Type B pancreatic cell (in vitro differentiated cells): ENCODE measurements at regions not wholly inside any gene's neighbourhood (a gene's known extent, or its start where the extent isn't known, plus 50 kb on each side); places are given as distances from the start of the nearest gene placed in this dataset.

Source experiments
- DNase-seq: peaks from one replicate; pipeline ENCODE4 v3.0.0; 2021; ENCODE audit warnings: mixed read lengths; ENCODE audit not compliant: unreplicated experiment; ENCODE audit errors: extremely low spot score
- H3K27ac Mint-ChIP-seq: 2 replicates; pipeline ENCODE4 v1.8.0; 2021; ENCODE audit warnings: mild to moderate bottlenecking, mixed read lengths
- H3K27me3 Mint-ChIP-seq: 2 replicates; pipeline ENCODE4 v1.8.0; 2021; ENCODE audit warnings: mixed read lengths
- H3K36me3 Mint-ChIP-seq: 2 replicates; pipeline ENCODE4 v1.8.0; 2021; ENCODE audit warnings: mixed read lengths
- H3K4me1 Mint-ChIP-seq: one replicate; pipeline ENCODE4 v1.8.0; 2021; ENCODE audit warnings: mixed read lengths; ENCODE audit not compliant: unreplicated experiment
- H3K4me3 Mint-ChIP-seq: 2 replicates; pipeline ENCODE4 v1.8.0; 2021; ENCODE audit warnings: mild to moderate bottlenecking, mixed read lengths
- H3K9me3 Mint-ChIP-seq: 2 replicates; pipeline ENCODE4 v1.8.0; 2021; ENCODE audit warnings: mixed read lengths
- TF ChIP-seq, protein P1 (sequence below): fragments of 200-600 bp; sonication (generic); conservative IDR thresholded peaks from 2 replicates; pipeline ENCODE4 v1.5.0; 2021; ENCODE audit warnings: antibody characterized with exemption, mild to moderate bottlenecking

DNA sequence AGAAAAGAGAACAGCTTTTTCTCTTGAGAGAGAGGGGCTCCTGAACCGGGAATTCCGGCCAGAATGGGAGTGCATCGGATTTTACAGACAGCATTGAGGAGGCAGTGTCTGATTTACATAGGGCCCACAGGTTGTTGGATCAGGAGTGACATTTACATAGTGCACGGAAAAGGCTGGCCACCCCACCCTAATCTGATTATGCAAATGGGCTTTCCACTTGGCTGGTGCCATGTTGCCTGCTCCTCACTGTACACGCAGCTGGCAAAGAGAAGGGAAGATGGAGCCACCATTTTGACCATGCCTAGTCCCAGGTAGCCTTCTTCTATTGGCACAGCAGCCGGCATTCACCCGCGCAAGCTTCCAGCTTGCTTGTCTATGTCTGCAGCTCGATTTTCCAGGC lies 77.5 kb upstream of the FAM171A1 start:
- Mint-ChIP-seq H3K4me1 (peaks cover 43% of the 10 kb centered on the region), H3K27ac (no peak overlapping the region), H3K4me3 (no peak overlapping the region), H3K27me3 (peaks cover 19% of the 10 kb centered on the region), H3K36me3 (no peaks in the 10 kb centered on the region), H3K9me3 (no peaks in the 10 kb centered on the region)
- no peak for DNase-seq
- TF ChIP-seq, protein P1, sequence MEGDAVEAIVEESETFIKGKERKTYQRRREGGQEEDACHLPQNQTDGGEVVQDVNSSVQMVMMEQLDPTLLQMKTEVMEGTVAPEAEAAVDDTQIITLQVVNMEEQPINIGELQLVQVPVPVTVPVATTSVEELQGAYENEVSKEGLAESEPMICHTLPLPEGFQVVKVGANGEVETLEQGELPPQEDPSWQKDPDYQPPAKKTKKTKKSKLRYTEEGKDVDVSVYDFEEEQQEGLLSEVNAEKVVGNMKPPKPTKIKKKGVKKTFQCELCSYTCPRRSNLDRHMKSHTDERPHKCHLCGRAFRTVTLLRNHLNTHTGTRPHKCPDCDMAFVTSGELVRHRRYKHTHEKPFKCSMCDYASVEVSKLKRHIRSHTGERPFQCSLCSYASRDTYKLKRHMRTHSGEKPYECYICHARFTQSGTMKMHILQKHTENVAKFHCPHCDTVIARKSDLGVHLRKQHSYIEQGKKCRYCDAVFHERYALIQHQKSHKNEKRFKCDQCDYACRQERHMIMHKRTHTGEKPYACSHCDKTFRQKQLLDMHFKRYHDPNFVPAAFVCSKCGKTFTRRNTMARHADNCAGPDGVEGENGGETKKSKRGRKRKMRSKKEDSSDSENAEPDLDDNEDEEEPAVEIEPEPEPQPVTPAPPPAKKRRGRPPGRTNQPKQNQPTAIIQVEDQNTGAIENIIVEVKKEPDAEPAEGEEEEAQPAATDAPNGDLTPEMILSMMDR, result no peak

DNA sequence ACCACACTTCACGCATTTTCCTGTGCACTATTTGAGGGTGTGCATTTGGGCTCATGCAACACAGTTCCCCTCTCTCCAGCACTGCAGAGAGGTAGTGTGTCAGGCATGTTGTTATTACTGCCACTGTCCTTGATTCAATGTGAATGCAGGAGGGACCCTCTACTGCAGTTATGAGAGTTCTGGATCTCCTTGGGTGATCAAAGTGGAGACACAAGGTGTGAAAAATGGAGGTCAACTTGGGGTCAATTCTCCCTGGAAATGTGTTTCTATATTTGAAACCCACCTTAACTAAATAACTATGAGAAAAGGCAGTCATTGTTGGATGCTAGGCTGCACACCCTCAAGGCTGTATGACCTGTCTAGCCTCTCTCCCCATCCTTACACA lies 73.9 kb upstream of the FAM171A1 start:
- peaks cover 11% of the 10 kb centered on the region for H3K27me3 Mint-ChIP-seq
- peaks cover 19% of the 10 kb centered on the region for H3K4me1 Mint-ChIP-seq

DNA sequence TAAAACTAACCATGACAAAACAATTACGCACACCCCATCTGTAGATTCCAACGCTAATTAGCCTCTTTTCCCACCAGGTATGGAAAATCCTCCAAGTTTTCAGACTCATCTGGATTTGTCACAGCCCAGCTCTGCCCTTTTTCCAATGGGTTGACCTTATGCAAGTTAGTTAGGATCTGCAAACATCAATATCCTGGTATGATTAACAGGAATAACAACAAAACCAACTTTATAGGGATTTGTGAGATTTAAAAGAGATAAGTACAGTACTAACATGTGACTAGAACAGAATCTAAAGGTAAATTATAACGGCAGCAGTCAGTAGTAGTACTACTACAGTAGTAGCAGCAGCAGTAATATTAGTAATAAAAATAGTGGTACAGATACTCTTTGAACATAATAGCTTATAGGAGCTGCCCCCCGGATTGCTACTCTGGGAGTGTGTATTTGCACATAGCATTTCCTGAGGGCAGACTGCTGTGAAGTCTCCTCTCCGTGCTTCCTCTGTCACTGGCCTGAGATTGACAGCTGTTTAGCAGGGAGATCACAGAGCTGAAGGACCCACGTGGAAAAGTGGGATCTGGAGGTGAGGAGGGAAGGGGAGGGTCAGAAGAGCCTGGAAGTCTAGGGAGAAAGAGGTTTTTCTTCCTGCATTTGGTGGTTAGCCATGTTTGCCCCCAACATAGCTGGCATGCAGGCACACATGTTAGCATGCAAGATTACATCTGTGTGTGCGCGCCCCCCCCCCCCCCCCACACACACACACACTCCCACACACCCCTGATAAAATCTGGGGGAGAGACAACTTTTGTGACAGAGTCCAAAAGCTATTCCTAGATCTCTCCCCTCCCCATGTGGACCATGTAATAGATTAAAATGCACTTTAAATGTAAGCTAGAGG lies 73.3 kb upstream of the FAM171A1 start:
- TF ChIP-seq, protein P1, result no peak
- Mint-ChIP-seq H3K4me1 (peaks cover 25% of the 10 kb centered on the region), H3K27me3 (peaks cover 11% of the 10 kb centered on the region), H3K4me3 (no peak overlapping the region), H3K9me3 (no peaks in the 10 kb centered on the region), H3K27ac (no peak overlapping the region), H3K36me3 (no peaks in the 10 kb centered on the region)
- no peak for DNase-seq

More for the DNA sequence above, 73.9 kb upstream of the FAM171A1 start:
- no peaks in the 10 kb centered on the region for H3K36me3 Mint-ChIP-seq
- no peak overlapping the region for H3K27ac Mint-ChIP-seq
- DNase-seq, result no peak
- H3K9me3 Mint-ChIP-seq, result no peaks in the 10 kb centered on the region
- no peak overlapping the region for H3K4me3 Mint-ChIP-seq
- TF ChIP-seq, protein P1, result no peak

DNA sequence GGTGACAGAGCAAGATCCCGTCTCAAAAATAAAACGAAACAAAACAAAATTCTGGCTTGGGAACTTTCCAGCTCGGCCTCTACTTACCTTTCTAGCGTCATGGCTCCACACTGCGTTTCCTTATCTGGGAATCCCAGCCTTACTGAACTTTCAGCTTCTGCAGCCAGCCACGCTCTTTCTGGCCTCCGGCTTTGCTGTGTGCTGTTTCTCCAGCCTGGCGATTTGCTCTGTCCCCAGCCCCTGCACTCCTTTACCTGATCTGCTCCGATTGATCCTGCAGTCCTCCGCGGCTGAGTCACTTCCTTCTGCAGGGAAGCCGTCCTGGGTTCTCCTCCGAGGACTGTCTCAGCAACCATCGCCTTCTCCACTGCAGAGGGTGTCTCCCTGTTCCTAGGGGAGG lies 71.0 kb upstream of the FAM171A1 start:
- Mint-ChIP-seq H3K27ac (no peak overlapping the region), H3K36me3 (no peaks in the 10 kb centered on the region)

DNA sequence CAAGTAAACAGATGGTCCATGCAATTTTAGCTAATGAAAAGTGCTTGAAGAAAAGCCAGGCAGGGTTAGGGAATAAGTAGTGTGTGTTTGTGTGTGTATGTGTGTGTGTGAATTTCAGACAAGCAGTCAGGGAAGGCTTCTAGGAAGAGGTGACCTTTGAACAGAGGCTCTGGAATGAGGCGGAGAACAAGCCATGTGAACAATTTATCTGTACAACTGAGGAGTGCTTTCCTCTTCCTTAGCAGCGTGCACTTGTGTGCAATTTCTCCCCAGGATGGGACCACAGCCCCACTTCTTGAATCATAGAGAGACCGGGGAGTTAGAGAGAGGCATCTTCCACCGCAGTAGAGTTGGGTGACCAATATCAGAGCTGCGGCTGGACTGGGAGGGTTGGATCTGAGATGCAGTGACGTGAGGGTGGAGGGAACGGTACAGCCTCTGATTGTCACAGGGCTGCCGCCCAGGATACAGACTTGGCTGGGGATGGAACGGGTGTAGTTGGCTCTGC lies 69.2 kb upstream of the FAM171A1 start:
- TF ChIP-seq, protein P1, result no peak
- Mint-ChIP-seq H3K9me3 (no peaks in the 10 kb centered on the region), H3K27ac (no peak overlapping the region), H3K4me3 (no peak overlapping the region), H3K27me3 (peaks cover 4% of the 10 kb centered on the region), H3K4me1 (peaks cover 30% of the 10 kb centered on the region), H3K36me3 (no peaks in the 10 kb centered on the region)
- no peak for DNase-seq

More for the DNA sequence above, 71.0 kb upstream of the FAM171A1 start:
- no peak overlapping the region for H3K4me3 Mint-ChIP-seq
- DNase-seq, result no peak
- no peaks in the 10 kb centered on the region for H3K9me3 Mint-ChIP-seq
- H3K4me1 Mint-ChIP-seq, result peaks cover 30% of the 10 kb centered on the region
- TF ChIP-seq, protein P1, result no peak
- peaks cover 7% of the 10 kb centered on the region for H3K27me3 Mint-ChIP-seq
